ENCODE measurements at regions not wholly inside any gene's neighbourhood (a gene's known extent, or its start where the extent isn't known, plus 50 kb on each side); places are given as distances from the start of the nearest gene placed in this dataset.

GRCh38 chr6:97644353-97644752 lies 361.3 kb upstream of the MMS22L start:
- TF ChIP-seq POLR2AphosphoS5 (IDR thresholded peaks at IDR 0.05): no peak
- no peak for TF ChIP-seq CTCF (IDR thresholded peaks at IDR 0.05)
- TF ChIP-seq POLR2A (IDR thresholded peaks at IDR 0.05): no peak
- no peak for TF ChIP-seq EP300 (IDR thresholded peaks at IDR 0.05)
